Keratinocyte (primary cell): ENCODE measurements at regions not wholly inside any gene's neighbourhood (a gene's known extent, or its start where the extent isn't known, plus 50 kb on each side); places are given as distances from the start of the nearest gene placed in this dataset.

Experiments
- EZH2 ChIP-seq: IDR thresholded peaks from one replicate; pipeline ENCODE4 v1.6.1; 2012; ENCODE audit warnings: inconsistent platforms, mild to moderate bottlenecking, low read length, moderate library complexity
- TF ChIP-seq, protein P1 (sequence below), 3 experiments: IDR thresholded peaks in 1 of 3; conservative IDR thresholded peaks in 1 of 3; optimal IDR thresholded peaks in 1 of 3; 2 replicates in 2 of 3; 3 replicates in 1 of 3; pipeline versions ENCODE3 to v1.5.1; 2011; ENCODE audit warnings: low read length in 3 of 3, mild to moderate bottlenecking in 3 of 3, moderate library complexity in 2 of 3, control low read depth in 1 of 3, inconsistent platforms in 1 of 3; ENCODE audit not compliant: insufficient read depth in 2 of 3; ENCODE audit errors: extremely low read depth in 1 of 3

GRCh38 chr12:65568517-65568916, 255.8 kb upstream of the HMGA2 start:
- TF ChIP-seq, protein P1, sequence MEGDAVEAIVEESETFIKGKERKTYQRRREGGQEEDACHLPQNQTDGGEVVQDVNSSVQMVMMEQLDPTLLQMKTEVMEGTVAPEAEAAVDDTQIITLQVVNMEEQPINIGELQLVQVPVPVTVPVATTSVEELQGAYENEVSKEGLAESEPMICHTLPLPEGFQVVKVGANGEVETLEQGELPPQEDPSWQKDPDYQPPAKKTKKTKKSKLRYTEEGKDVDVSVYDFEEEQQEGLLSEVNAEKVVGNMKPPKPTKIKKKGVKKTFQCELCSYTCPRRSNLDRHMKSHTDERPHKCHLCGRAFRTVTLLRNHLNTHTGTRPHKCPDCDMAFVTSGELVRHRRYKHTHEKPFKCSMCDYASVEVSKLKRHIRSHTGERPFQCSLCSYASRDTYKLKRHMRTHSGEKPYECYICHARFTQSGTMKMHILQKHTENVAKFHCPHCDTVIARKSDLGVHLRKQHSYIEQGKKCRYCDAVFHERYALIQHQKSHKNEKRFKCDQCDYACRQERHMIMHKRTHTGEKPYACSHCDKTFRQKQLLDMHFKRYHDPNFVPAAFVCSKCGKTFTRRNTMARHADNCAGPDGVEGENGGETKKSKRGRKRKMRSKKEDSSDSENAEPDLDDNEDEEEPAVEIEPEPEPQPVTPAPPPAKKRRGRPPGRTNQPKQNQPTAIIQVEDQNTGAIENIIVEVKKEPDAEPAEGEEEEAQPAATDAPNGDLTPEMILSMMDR (optimal IDR thresholded peaks at IDR 0.05 in 1 of 3, IDR thresholded peaks at IDR 0.05 in 1 of 3, conservative IDR thresholded peaks at IDR 0.05 in 1 of 3; ENCODE audit: extremely low read depth in 1 of 3, insufficient read depth in 2 of 3, low read length in 3 of 3) = no peak
- no peak for TF ChIP-seq EZH2
